ENCODE measurements at regions not wholly inside any gene's neighbourhood (a gene's known extent, or its start where the extent isn't known, plus 50 kb on each side); places are given as distances from the start of the nearest gene placed in this dataset.

DNA sequence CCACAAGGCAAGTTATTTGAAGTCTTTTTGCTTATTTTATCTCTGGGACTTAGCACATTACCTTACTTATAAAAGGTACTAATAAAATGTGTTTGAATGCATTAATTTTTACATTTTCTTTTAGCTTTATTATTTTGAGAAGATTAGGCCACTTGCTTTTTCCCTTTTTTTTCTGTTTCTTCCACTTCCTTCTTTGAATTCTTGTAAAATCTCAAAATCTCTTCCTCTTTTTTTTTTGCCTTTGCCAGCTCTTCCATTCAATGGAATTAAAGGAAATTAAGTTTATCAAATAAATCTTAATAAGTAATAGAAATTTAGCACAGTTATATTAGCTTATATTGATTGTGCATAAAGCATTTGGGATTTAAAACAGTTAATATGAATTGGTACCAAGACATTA is 260.9 kb downstream of the SRGAP2C start:
- TF ChIP-seq, protein P1, sequence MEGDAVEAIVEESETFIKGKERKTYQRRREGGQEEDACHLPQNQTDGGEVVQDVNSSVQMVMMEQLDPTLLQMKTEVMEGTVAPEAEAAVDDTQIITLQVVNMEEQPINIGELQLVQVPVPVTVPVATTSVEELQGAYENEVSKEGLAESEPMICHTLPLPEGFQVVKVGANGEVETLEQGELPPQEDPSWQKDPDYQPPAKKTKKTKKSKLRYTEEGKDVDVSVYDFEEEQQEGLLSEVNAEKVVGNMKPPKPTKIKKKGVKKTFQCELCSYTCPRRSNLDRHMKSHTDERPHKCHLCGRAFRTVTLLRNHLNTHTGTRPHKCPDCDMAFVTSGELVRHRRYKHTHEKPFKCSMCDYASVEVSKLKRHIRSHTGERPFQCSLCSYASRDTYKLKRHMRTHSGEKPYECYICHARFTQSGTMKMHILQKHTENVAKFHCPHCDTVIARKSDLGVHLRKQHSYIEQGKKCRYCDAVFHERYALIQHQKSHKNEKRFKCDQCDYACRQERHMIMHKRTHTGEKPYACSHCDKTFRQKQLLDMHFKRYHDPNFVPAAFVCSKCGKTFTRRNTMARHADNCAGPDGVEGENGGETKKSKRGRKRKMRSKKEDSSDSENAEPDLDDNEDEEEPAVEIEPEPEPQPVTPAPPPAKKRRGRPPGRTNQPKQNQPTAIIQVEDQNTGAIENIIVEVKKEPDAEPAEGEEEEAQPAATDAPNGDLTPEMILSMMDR (IDR thresholded peaks at IDR 0.05), result no peak
- no peak for TF ChIP-seq POLR2A (IDR thresholded peaks at IDR 0.05)

All from thyroid gland (tissue), 4 donors.